ENCODE measurements at regions not wholly inside any gene's neighbourhood (a gene's known extent, or its start where the extent isn't known, plus 50 kb on each side); places are given as distances from the start of the nearest gene placed in this dataset.

GRCh38 chr3:69493157-69493556, 107.3 kb upstream of the FRMD4B start:
- TF ChIP-seq CTCF (IDR thresholded peaks at IDR 0.05), result no peak
- Mint-ChIP-seq H3K27me3 (ENCODE audit: unreplicated experiment) (peaks cover 40% of the 10 kb centered on the region), H3K9me3 (ENCODE audit: unreplicated experiment) (no peaks in the 10 kb centered on the region), H3K4me1 (ENCODE audit: unreplicated experiment) (no peaks in the 10 kb centered on the region), H3K4me3 (ENCODE audit: unreplicated experiment) (no peak overlapping the region), H3K36me3 (ENCODE audit: unreplicated experiment) (no peaks in the 10 kb centered on the region), H3K27ac (ENCODE audit: unreplicated experiment) (no peak overlapping the region)
- no peak for DNase-seq (ENCODE audit: extremely low spot score, unreplicated experiment)

- Mint-ChIP-seq H3K36me3 (ENCODE audit: unreplicated experiment) (no peaks in the 10 kb centered on the region), H3K4me1 (ENCODE audit: unreplicated experiment) (no peaks in the 10 kb centered on the region), H3K4me3 (ENCODE audit: unreplicated experiment) (no peak overlapping the region), H3K27ac (ENCODE audit: unreplicated experiment) (no peak overlapping the region), H3K27me3 (ENCODE audit: unreplicated experiment) (peaks cover 42% of the 10 kb centered on the region), H3K9me3 (ENCODE audit: unreplicated experiment) (no peaks in the 10 kb centered on the region)
- TF ChIP-seq CTCF (IDR thresholded peaks at IDR 0.05), result no peak
- DNase-seq (ENCODE audit: extremely low spot score, unreplicated experiment), result no peak
Measured at GRCh38 chr3:69491975-69492374, 106.1 kb upstream of the FRMD4B start.

- Mint-ChIP-seq H3K4me1 (ENCODE audit: unreplicated experiment) (no peaks in the 10 kb centered on the region), H3K27me3 (ENCODE audit: unreplicated experiment) (peaks cover 38% of the 10 kb centered on the region), H3K27ac (ENCODE audit: unreplicated experiment) (no peak overlapping the region), H3K9me3 (ENCODE audit: unreplicated experiment) (no peaks in the 10 kb centered on the region), H3K4me3 (ENCODE audit: unreplicated experiment) (no peak overlapping the region), H3K36me3 (ENCODE audit: unreplicated experiment) (no peaks in the 10 kb centered on the region)
- no peak for DNase-seq (ENCODE audit: extremely low spot score, unreplicated experiment)
- TF ChIP-seq CTCF (IDR thresholded peaks at IDR 0.05), result no peak
Measured at GRCh38 chr3:69490971-69491370, 105.1 kb upstream of the FRMD4B start.

- no peak overlapping the region for H3K27ac Mint-ChIP-seq (ENCODE audit: unreplicated experiment)
- H3K27me3 Mint-ChIP-seq (ENCODE audit: unreplicated experiment), result peaks cover 37% of the 10 kb centered on the region
- no peak overlapping the region for H3K4me3 Mint-ChIP-seq (ENCODE audit: unreplicated experiment)
- H3K4me1 Mint-ChIP-seq (ENCODE audit: unreplicated experiment), result no peaks in the 10 kb centered on the region
- no peak for DNase-seq (ENCODE audit: extremely low spot score, unreplicated experiment)
- H3K9me3 Mint-ChIP-seq (ENCODE audit: unreplicated experiment), result no peaks in the 10 kb centered on the region
- TF ChIP-seq CTCF (IDR thresholded peaks at IDR 0.05), result no peak
- no peaks in the 10 kb centered on the region for H3K36me3 Mint-ChIP-seq (ENCODE audit: unreplicated experiment)
Measured at GRCh38 chr3:69490235-69490634, 104.3 kb upstream of the FRMD4B start.

GRCh38 chr3:69488026-69488425, 102.1 kb upstream of the FRMD4B start:
- DNase-seq (ENCODE audit: extremely low spot score, unreplicated experiment), result no peak
- H3K4me1 Mint-ChIP-seq (ENCODE audit: unreplicated experiment), result no peaks in the 10 kb centered on the region
- no peaks in the 10 kb centered on the region for H3K9me3 Mint-ChIP-seq (ENCODE audit: unreplicated experiment)

More at GRCh38 chr3:69488026-69488425, 102.1 kb upstream of the FRMD4B start:
- no peak for TF ChIP-seq CTCF (IDR thresholded peaks at IDR 0.05)
- Mint-ChIP-seq H3K4me3 (ENCODE audit: unreplicated experiment) (no peak overlapping the region), H3K27ac (ENCODE audit: unreplicated experiment) (no peak overlapping the region), H3K36me3 (ENCODE audit: unreplicated experiment) (no peaks in the 10 kb centered on the region), H3K27me3 (ENCODE audit: unreplicated experiment) (peaks cover 46% of the 10 kb centered on the region)

All from osteocyte (in vitro differentiated cells).